ENCODE measurements at regions not wholly inside any gene's neighbourhood (a gene's known extent, or its start where the extent isn't known, plus 50 kb on each side); places are given as distances from the start of the nearest gene placed in this dataset.

- TF ChIP-seq CTCF (IDR thresholded peaks at IDR 0.05; ENCODE audit: insufficient read depth, low read length, poor library complexity, severe bottlenecking) (no peak), EZH2phosphoT487 (conservative IDR thresholded peaks at IDR 0.05; ENCODE audit: low read length) (no peak)
These were observed 239.9 kb upstream of the NAALADL2 start for GRCh38 chr3:174619239-174619638.
